MM.1S (cell line): ENCODE measurements at regions not wholly inside any gene's neighbourhood (a gene's known extent, or its start where the extent isn't known, plus 50 kb on each side); places are given as distances from the start of the nearest gene placed in this dataset.

Source experiments
- EZH2 ChIP-seq: fragments of 300-600 bp; sonication (generic); optimal IDR thresholded peaks from 2 replicates; pipeline ENCODE3; 2017; ENCODE audit warnings: low read depth, mild to moderate bottlenecking, antibody characterized with exemption, low read length, mixed read lengths
- TF ChIP-seq, protein P1 (sequence below): fragments of 300-600 bp; sonication (generic); IDR thresholded peaks from 2 replicates; pipeline ENCODE4 v1.5.1; 2016; ENCODE audit warnings: antibody characterized with exemption, low read length, mixed read lengths

DNA sequence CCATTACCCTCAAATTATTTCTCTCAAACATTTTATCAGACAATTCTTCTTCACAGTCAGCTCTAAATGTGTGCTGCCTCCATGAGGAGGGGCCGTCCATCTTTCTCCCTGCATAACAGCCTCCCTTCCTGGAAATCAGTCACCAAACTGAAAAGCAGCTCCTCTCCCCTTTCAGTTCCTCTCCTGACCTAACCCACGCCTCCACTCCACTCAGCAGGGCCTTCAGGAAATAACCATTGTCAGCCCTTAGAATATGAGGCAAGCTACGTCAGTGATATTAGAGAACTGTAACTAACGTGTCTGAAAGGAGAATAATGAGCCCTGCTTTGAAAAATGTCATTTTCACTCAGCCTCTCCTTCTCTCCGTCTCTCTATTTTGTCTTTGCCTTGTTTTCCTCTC is 116.2 kb downstream of the OLFM4 start:
- TF ChIP-seq, protein P1, sequence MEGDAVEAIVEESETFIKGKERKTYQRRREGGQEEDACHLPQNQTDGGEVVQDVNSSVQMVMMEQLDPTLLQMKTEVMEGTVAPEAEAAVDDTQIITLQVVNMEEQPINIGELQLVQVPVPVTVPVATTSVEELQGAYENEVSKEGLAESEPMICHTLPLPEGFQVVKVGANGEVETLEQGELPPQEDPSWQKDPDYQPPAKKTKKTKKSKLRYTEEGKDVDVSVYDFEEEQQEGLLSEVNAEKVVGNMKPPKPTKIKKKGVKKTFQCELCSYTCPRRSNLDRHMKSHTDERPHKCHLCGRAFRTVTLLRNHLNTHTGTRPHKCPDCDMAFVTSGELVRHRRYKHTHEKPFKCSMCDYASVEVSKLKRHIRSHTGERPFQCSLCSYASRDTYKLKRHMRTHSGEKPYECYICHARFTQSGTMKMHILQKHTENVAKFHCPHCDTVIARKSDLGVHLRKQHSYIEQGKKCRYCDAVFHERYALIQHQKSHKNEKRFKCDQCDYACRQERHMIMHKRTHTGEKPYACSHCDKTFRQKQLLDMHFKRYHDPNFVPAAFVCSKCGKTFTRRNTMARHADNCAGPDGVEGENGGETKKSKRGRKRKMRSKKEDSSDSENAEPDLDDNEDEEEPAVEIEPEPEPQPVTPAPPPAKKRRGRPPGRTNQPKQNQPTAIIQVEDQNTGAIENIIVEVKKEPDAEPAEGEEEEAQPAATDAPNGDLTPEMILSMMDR, result no peak
- no peak for TF ChIP-seq EZH2
